ENCODE measurements at regions not wholly inside any gene's neighbourhood (a gene's known extent, or its start where the extent isn't known, plus 50 kb on each side); places are given as distances from the start of the nearest gene placed in this dataset.

GRCh38 chr10:55374917-55375316 is 573.9 kb upstream of the PCDH15 start:
- intact Hi-C loops (cut with DNase I) = no loop called here
- TF ChIP-seq EP300 (IDR thresholded peaks at IDR 0.05) (no peak), POLR2A (IDR thresholded peaks at IDR 0.05) (no peak), CTCF (IDR thresholded peaks at IDR 0.05) (no peak)
- Histone ChIP-seq H3K9me3 (no peaks in the 10 kb centered on the region), H3K4me3 (no peak overlapping the region), H3K4me1 (ENCODE audit: insufficient read depth) (peaks cover 1% of the 10 kb centered on the region), H3K27me3 (no peaks in the 10 kb centered on the region), H3K36me3 (no peaks in the 10 kb centered on the region), H3K27ac (no peak overlapping the region)
- no peak for DNase-seq
- 10 to 17% (median 12%) methylated on average over 2 of the region's 2 CpGs for WGBS, 3 donors

GRCh38 chr10:55374060-55374459 is 573.0 kb upstream of the PCDH15 start:
- no peak overlapping the region for H3K4me3 ChIP-seq
- H3K36me3 ChIP-seq = no peaks in the 10 kb centered on the region
- no peak for TF ChIP-seq POLR2A (IDR thresholded peaks at IDR 0.05)
- no peak for TF ChIP-seq EP300 (IDR thresholded peaks at IDR 0.05)
- H3K4me1 ChIP-seq (ENCODE audit: insufficient read depth) = peaks cover 1% of the 10 kb centered on the region
- H3K27me3 ChIP-seq = no peaks in the 10 kb centered on the region
- no peak for DNase-seq
- no peaks in the 10 kb centered on the region for H3K9me3 ChIP-seq
- intact Hi-C loops (cut with DNase I) = no loop called here
- no peak overlapping the region for H3K27ac ChIP-seq

- Histone ChIP-seq H3K36me3 (no peaks in the 10 kb centered on the region), H3K4me1 (ENCODE audit: insufficient read depth) (peaks cover 1% of the 10 kb centered on the region), H3K9me3 (no peaks in the 10 kb centered on the region), H3K27ac (no peak overlapping the region), H3K4me3 (no peak overlapping the region), H3K27me3 (no peaks in the 10 kb centered on the region)
- 8 to 20% (median 8%) methylated on average over 1 of the region's 1 CpG for WGBS, 3 donors
- intact Hi-C loops (cut with DNase I) = no loop called here
- no peak for TF ChIP-seq CTCF (IDR thresholded peaks at IDR 0.05)
- no peak for TF ChIP-seq POLR2A (IDR thresholded peaks at IDR 0.05)
- no peak for TF ChIP-seq EP300 (IDR thresholded peaks at IDR 0.05)
- DNase-seq = no peak
These were observed 568.8 kb upstream of the PCDH15 start for GRCh38 chr10:55369670-55370420.

- DNase-seq = no peak
- no peak for TF ChIP-seq EP300 (IDR thresholded peaks at IDR 0.05)
- TF ChIP-seq CTCF (IDR thresholded peaks at IDR 0.05) = no peak
- TF ChIP-seq POLR2A (IDR thresholded peaks at IDR 0.05) = no peak
- Histone ChIP-seq H3K27ac (no peak overlapping the region), H3K36me3 (no peaks in the 10 kb centered on the region), H3K27me3 (no peaks in the 10 kb centered on the region), H3K4me3 (no peak overlapping the region), H3K9me3 (no peaks in the 10 kb centered on the region), H3K4me1 (ENCODE audit: insufficient read depth) (no peaks in the 10 kb centered on the region)
- intact Hi-C loops (cut with DNase I) = no loop called here
- 65 to 78% (median 73%) methylated on average over 2 of the region's 2 CpGs for WGBS, 3 donors
These were observed 567.4 kb upstream of the PCDH15 start for GRCh38 chr10:55368467-55368866.

- Histone ChIP-seq H3K27ac (no peak overlapping the region), H3K4me3 (no peak overlapping the region), H3K4me1 (ENCODE audit: insufficient read depth) (no peaks in the 10 kb centered on the region), H3K36me3 (no peaks in the 10 kb centered on the region), H3K9me3 (no peaks in the 10 kb centered on the region), H3K27me3 (no peaks in the 10 kb centered on the region)
- TF ChIP-seq CTCF (IDR thresholded peaks at IDR 0.05) = no peak
- no peak for TF ChIP-seq POLR2A (IDR thresholded peaks at IDR 0.05)
- TF ChIP-seq EP300 (IDR thresholded peaks at IDR 0.05) = no peak
- DNase-seq = no peak
- intact Hi-C loops (cut with DNase I) = no loop called here
These were observed 566.5 kb upstream of the PCDH15 start for GRCh38 chr10:55367555-55367954.

All from ovary (tissue), 7 donors.